ENCODE measurements at regions not wholly inside any gene's neighbourhood (a gene's known extent, or its start where the extent isn't known, plus 50 kb on each side); places are given as distances from the start of the nearest gene placed in this dataset.

- Histone ChIP-seq H3K4me3 (no peak overlapping the region), H3K79me2 (ENCODE audit: control insufficient read depth, insufficient read depth, low read length) (no peaks in the 10 kb centered on the region), H4K20me1 (replicated peaks; ENCODE audit: control insufficient read depth, insufficient read depth, low read length) (no peaks in the 10 kb centered on the region), H3K4me1 (replicated peaks in 1 of 2; ENCODE audit: control insufficient read depth in 2 of 2, insufficient read depth in 2 of 2, low read length in 2 of 2) (no peaks in the 10 kb centered on the region), H2AFZ (ENCODE audit: low read depth, low read length) (no peak overlapping the region), H3K9ac (ENCODE audit: insufficient read depth in 1 of 2, low read depth in 2 of 2, low read length in 2 of 2) (no peak overlapping the region), H3K9me3 (replicated peaks; ENCODE audit: control insufficient read depth, insufficient read depth, low read depth, low read length) (no peaks in the 10 kb centered on the region), H3K27me3 (ENCODE audit: control insufficient read depth in 2 of 2, insufficient read depth in 2 of 2, low read length in 2 of 2) (no peaks in the 10 kb centered on the region), H3K9me1 (ENCODE audit: control insufficient read depth, insufficient read depth, low read length) (no peaks in the 10 kb centered on the region), H3K36me3 (ENCODE audit: control insufficient read depth, insufficient read depth, low read length) (no peaks in the 10 kb centered on the region), H3K4me2 (ENCODE audit: insufficient read depth, low read length) (no peak overlapping the region), H3K27ac (ENCODE audit: extremely low read depth, low read depth, low read length) (no peak overlapping the region)
- BruUV-seq (replicated peaks): no TSS peak
- ATAC-seq (no peak), DNase-seq (ENCODE audit: extremely low read depth in 1 of 4, low spot score in 3 of 4) (no peak), FAIRE-seq (no peak)
- ChIA-PET POLR2A (no interaction called here), CTCF (ENCODE audit: low intra/inter-chr PET ratio) (no interaction called here)
- 0% methylated on average over 2 of the region's 3 CpGs for WGBS (ENCODE audit: insufficient coverage, low coverage, missing lambda C conversion rate)
- TF ChIP-seq ZNF76 (CRISPR knock-in tag; IDR thresholded peaks at IDR 0.05; ENCODE audit: borderline replicate concordance): no peak
- TF ChIP-seq FOSL1 (tag; conservative IDR thresholded peaks at IDR 0.05): 0 out of 2 replicates have a peak, but pooled peaks have one; percentile 15
- in situ Hi-C loops (cut with MboI) (no loop called here), intact Hi-C loops (cut with micrococcal nuclease) (no loop called here)
Measured at GRCh38 chr2:82636402-82637020, 1822.6 kb downstream of the SUCLG1 start.

GRCh38 chr2:82599021-82599420 lies 1860.1 kb downstream of the SUCLG1 start:
- in situ Hi-C loops (cut with MboI) (no loop called here), intact Hi-C loops (cut with micrococcal nuclease) (no loop called here)
- BruUV-seq (replicated peaks): no TSS peak
- H3K27me3 ChIP-seq (ENCODE audit: control insufficient read depth in 2 of 2, insufficient read depth in 2 of 2, low read length in 2 of 2): no peaks in the 10 kb centered on the region
- no peak for ATAC-seq
- H3K4me3 ChIP-seq: no peak overlapping the region
- no peaks in the 10 kb centered on the region for H3K4me1 ChIP-seq (replicated peaks in 1 of 2; ENCODE audit: control insufficient read depth in 2 of 2, insufficient read depth in 2 of 2, low read length in 2 of 2)
- ChIA-PET POLR2A (no interaction called here), CTCF (ENCODE audit: low intra/inter-chr PET ratio) (no interaction called here)
- no peak overlapping the region for H2AFZ ChIP-seq (ENCODE audit: low read depth, low read length)
- H3K79me2 ChIP-seq (ENCODE audit: control insufficient read depth, insufficient read depth, low read length): no peaks in the 10 kb centered on the region
- H4K20me1 ChIP-seq (replicated peaks; ENCODE audit: control insufficient read depth, insufficient read depth, low read length): no peaks in the 10 kb centered on the region
- H3K9me1 ChIP-seq (ENCODE audit: control insufficient read depth, insufficient read depth, low read length): no peaks in the 10 kb centered on the region
- 0 out of 2 replicates have a peak, but pooled peaks cover 1% of the 10 kb centered on the region for H3K9me3 ChIP-seq (replicated peaks; ENCODE audit: control insufficient read depth, insufficient read depth, low read depth, low read length)
- no peaks in the 10 kb centered on the region for H3K36me3 ChIP-seq (ENCODE audit: control insufficient read depth, insufficient read depth, low read length)
- no peak overlapping the region for H3K9ac ChIP-seq (ENCODE audit: insufficient read depth in 1 of 2, low read depth in 2 of 2, low read length in 2 of 2)
- no peak for FAIRE-seq
- no peak overlapping the region for H3K4me2 ChIP-seq (ENCODE audit: insufficient read depth, low read length)
- DNase-seq (ENCODE audit: extremely low read depth in 1 of 4, low spot score in 3 of 4): no peak
- no peak overlapping the region for H3K27ac ChIP-seq (ENCODE audit: extremely low read depth, low read depth, low read length)
- TF ChIP-seq RAD51 (IDR thresholded peaks at IDR 0.05; ENCODE audit: borderline replicate concordance, low read depth) (no peak), USF1 (CRISPR knock-in tag; IDR thresholded peaks at IDR 0.05) (no peak), NR2C1 (IDR thresholded peaks at IDR 0.05) (no peak), NR2C1 (tag; IDR thresholded peaks at IDR 0.05) (no peak), NUFIP1 (IDR thresholded peaks at IDR 0.05; ENCODE audit: partially characterized antibody) (no peak), BCLAF1 (IDR thresholded peaks at IDR 0.05; ENCODE audit: borderline replicate concordance in 1 of 2, control insufficient read depth in 1 of 2, low read depth in 2 of 2, low read length in 1 of 2) (no peak), ZNF586 (CRISPR knock-in tag; conservative IDR thresholded peaks at IDR 0.05) (no peak), SMARCE1 (IDR thresholded peaks at IDR 0.05) (no peak), RBM25 (IDR thresholded peaks at IDR 0.05; ENCODE audit: low read depth, low read length, severe bottlenecking) (no peak)
